WTC11 (cell line): ENCODE measurements at regions not wholly inside any gene's neighbourhood (a gene's known extent, or its start where the extent isn't known, plus 50 kb on each side); places are given as distances from the start of the nearest gene placed in this dataset.

Source experiments
- ATAC-seq: fragments of 200-7000 bp; cut with Tn5 transposase; 2 replicates; pipeline ENCODE4 v1.10.0; 2021; ENCODE audit warnings: mild to moderate bottlenecking, moderate library complexity
- CTCF ChIA-PET: fragments of 300-600 bp; sonication (Branson Sonifier 250); formaldehyde crosslinking; loops from one replicate; lab custom pipeline; 2021; ENCODE audit warnings: antibody characterized with exemption; lab: Charles Lee
- POLR2A ChIA-PET: fragments of 350-600 bp; sonication (Branson Sonifier 250); formaldehyde crosslinking; loops from one replicate; lab custom pipeline; 2021; ENCODE audit warnings: antibody characterized with exemption; lab: Charles Lee
- DNase-seq: peaks from one replicate; pipeline ENCODE4 v3.0.0; 2021; ENCODE audit warnings: low spot score
- H3K27ac Mint-ChIP-seq: 2 replicates; pipeline ENCODE4 v1.8.0; 2021; ENCODE audit warnings: mixed read lengths
- H3K27me3 Mint-ChIP-seq: 2 replicates; pipeline ENCODE4 v1.8.0; 2021; ENCODE audit warnings: low read depth, mild to moderate bottlenecking, moderate library complexity, mixed read lengths
- H3K36me3 Mint-ChIP-seq: 2 replicates; pipeline ENCODE4 v1.8.0; 2021; ENCODE audit warnings: mixed read lengths
- H3K4me1 Mint-ChIP-seq: 2 replicates; pipeline ENCODE4 v1.8.0; 2022; ENCODE audit warnings: mixed read lengths
- H3K4me3 Mint-ChIP-seq: 2 replicates; pipeline ENCODE4 v1.8.0; 2021; ENCODE audit warnings: mild to moderate bottlenecking, moderate library complexity, mixed read lengths
- H3K9me3 Mint-ChIP-seq: 2 replicates; pipeline ENCODE4 v1.8.0; 2021; ENCODE audit warnings: mixed read lengths
- AFF4 ChIP-seq: sonication (generic); formaldehyde crosslinking; IDR thresholded peaks from 2 replicates; pipeline ENCODE4 v1.8.1; 2023; ENCODE audit warnings: mild to moderate bottlenecking, missing genetic modification reagents, borderline replicate concordance
- ATF2 ChIP-seq: sonication (generic); formaldehyde crosslinking; IDR thresholded peaks from 2 replicates; pipeline ENCODE4 v1.8.1; 2022; ENCODE audit warnings: low read depth, missing genetic modification reagents, borderline replicate concordance
- CREB1 ChIP-seq: sonication (generic); formaldehyde crosslinking; IDR thresholded peaks from 2 replicates; pipeline ENCODE4 v1.8.0; 2023; ENCODE audit warnings: mild to moderate bottlenecking, missing genetic modification reagents
- HMGA2 ChIP-seq: fragments of 250-450 bp; sonication (Bioruptor Pico); IDR thresholded peaks from 2 replicates; pipeline ENCODE4 v1.4.0; 2021; ENCODE audit warnings: mild to moderate bottlenecking, moderate library complexity
- SMAD3 ChIP-seq: sonication (generic); formaldehyde crosslinking; IDR thresholded peaks from 2 replicates; pipeline ENCODE4 v1.8.0; 2022; ENCODE audit warnings: missing genetic modification reagents, mild to moderate bottlenecking, borderline replicate concordance
- SMAD4 ChIP-seq: sonication (generic); formaldehyde crosslinking; IDR thresholded peaks from 2 replicates; pipeline ENCODE4 v1.8.0; 2022; ENCODE audit warnings: mild to moderate bottlenecking, missing genetic modification reagents
- SOX15 ChIP-seq: fragments of 250-450 bp; sonication (Bioruptor Pico); IDR thresholded peaks from 2 replicates; pipeline ENCODE4 v1.9.0; 2021; ENCODE audit warnings: mild to moderate bottlenecking
- ZNF138 ChIP-seq: sonication (generic); formaldehyde crosslinking; conservative IDR thresholded peaks from 2 replicates; pipeline ENCODE4 v1.8.1; 2022; ENCODE audit warnings: mild to moderate bottlenecking, moderate library complexity, missing genetic modification reagents
- ZNF263 ChIP-seq: sonication (generic); formaldehyde crosslinking; IDR thresholded peaks from 2 replicates; pipeline ENCODE4 v1.8.1; 2022; ENCODE audit warnings: low read depth, mild to moderate bottlenecking, moderate library complexity, missing genetic modification reagents
- ZNF317 ChIP-seq: sonication (generic); formaldehyde crosslinking; IDR thresholded peaks from 2 replicates; pipeline ENCODE4 v1.8.1; 2023; ENCODE audit warnings: low read depth, mild to moderate bottlenecking, moderate library complexity, missing genetic modification reagents, borderline replicate concordance
- ZNF425 ChIP-seq: fragments of 250-450 bp; sonication (Bioruptor Pico); conservative IDR thresholded peaks from 2 replicates; pipeline ENCODE4 v1.9.0; 2021; ENCODE audit warnings: mild to moderate bottlenecking
- ZNF512 ChIP-seq: sonication (generic); formaldehyde crosslinking; IDR thresholded peaks from 2 replicates; pipeline ENCODE4 v1.8.1; 2022; ENCODE audit warnings: missing genetic modification reagents, borderline replicate concordance
- TF ChIP-seq, protein P1 (sequence below): sonication (generic); formaldehyde crosslinking; conservative IDR thresholded peaks from 2 replicates; pipeline ENCODE4 v1.8.1; 2023; ENCODE audit warnings: mild to moderate bottlenecking, low read depth, missing genetic modification reagents, moderate library complexity
- TF ChIP-seq, protein P2 (sequence below): fragments of 250-450 bp; sonication (Bioruptor Pico); IDR thresholded peaks from 2 replicates; pipeline ENCODE4 v1.8.0; 2021; ENCODE audit warnings: mild to moderate bottlenecking

DNA sequence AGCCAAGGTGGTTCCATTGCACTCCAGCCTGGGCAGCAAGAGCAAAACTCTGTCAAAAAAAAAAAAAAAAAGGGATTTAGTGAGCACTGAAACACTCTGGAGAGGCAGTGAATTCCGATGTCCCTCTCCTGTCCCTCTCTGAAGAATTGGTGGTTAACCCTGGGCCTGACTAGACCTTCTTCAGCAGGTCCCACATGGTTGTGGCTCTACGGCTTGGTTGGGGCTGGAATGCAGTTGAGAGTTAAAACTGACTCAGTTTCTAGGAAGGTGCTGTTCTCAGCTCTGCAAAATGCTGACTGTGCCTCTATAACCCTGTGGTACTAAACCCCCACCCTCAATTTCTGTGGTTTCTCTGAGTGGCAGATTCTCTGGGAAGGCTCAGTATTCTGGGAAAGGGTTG, 173.3 kb downstream of the SEC16B start:
- peaks cover 31% of the 10 kb centered on the region for H3K9me3 Mint-ChIP-seq
- no peak for TF ChIP-seq ZNF317 (CRISPR knock-in tag)
- TF ChIP-seq, protein P1, sequence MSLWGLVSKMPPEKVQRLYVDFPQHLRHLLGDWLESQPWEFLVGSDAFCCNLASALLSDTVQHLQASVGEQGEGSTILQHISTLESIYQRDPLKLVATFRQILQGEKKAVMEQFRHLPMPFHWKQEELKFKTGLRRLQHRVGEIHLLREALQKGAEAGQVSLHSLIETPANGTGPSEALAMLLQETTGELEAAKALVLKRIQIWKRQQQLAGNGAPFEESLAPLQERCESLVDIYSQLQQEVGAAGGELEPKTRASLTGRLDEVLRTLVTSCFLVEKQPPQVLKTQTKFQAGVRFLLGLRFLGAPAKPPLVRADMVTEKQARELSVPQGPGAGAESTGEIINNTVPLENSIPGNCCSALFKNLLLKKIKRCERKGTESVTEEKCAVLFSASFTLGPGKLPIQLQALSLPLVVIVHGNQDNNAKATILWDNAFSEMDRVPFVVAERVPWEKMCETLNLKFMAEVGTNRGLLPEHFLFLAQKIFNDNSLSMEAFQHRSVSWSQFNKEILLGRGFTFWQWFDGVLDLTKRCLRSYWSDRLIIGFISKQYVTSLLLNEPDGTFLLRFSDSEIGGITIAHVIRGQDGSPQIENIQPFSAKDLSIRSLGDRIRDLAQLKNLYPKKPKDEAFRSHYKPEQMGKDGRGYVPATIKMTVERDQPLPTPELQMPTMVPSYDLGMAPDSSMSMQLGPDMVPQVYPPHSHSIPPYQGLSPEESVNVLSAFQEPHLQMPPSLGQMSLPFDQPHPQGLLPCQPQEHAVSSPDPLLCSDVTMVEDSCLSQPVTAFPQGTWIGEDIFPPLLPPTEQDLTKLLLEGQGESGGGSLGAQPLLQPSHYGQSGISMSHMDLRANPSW = no peak
- peaks cover 4% of the 10 kb centered on the region; the same call in 1 of the 2 replicates for H3K27me3 Mint-ChIP-seq
- H3K27ac Mint-ChIP-seq = no peak overlapping the region
- peaks cover 21% of the 10 kb centered on the region for H3K36me3 Mint-ChIP-seq
- H3K4me3 Mint-ChIP-seq = no peak overlapping the region
- CTCF ChIA-PET = no interaction called here
- POLR2A ChIA-PET = no interaction called here
- no peak for DNase-seq
- H3K4me1 Mint-ChIP-seq = peaks cover 66% of the 10 kb centered on the region
- no peak for ATAC-seq

DNA sequence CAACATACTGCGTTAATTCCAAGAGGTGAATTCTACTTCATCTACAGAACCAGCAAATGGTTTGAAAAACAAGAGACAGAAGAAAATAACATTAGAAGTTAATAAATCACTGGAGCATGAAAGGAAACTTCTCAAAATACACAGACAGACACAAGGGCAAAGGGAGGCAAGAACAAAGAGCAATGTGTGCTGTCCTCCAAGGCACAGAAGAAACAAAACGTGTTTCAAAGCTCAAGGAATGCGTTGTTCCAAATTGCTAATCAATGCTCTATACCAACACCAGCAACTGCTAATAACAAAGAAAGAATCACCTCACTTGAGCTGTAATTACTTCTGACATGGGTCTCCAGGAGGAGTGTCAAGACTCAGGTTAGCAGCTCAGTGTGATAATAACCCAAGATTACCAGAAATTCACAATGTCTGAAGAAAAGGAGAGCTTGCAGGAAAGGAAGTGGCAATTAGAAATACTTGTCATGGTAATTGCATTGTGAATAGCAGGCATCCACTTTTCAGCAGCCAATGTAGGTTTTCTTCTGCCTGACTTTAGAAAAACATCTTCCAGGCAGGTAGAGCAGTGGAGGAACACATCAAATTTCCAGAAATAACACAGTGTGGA, 175.4 kb downstream of the SEC16B start:
- H3K27ac Mint-ChIP-seq = peak overlapping the region; percentile 87
- H3K36me3 Mint-ChIP-seq = peaks cover 16% of the 10 kb centered on the region
- peak; percentile 80 for ATAC-seq
- no peak for TF ChIP-seq HMGA2 (CRISPR knock-in tag)
- CTCF ChIA-PET = interaction anchor here (1.3 to 2.0 kb wide), 3 partner anchors 12 to 226 kb away, joined by 3 to 6 read pairs (median 5); no protein-coding TSS in a partner anchor
- DNase-seq = no peak
- POLR2A ChIA-PET = no interaction called here
- H3K9me3 Mint-ChIP-seq = peaks cover 31% of the 10 kb centered on the region
- peaks cover 4% of the 10 kb centered on the region; the same call in 1 of the 2 replicates for H3K27me3 Mint-ChIP-seq
- H3K4me3 Mint-ChIP-seq = no peak overlapping the region
- H3K4me1 Mint-ChIP-seq = peaks cover 70% of the 10 kb centered on the region

DNA sequence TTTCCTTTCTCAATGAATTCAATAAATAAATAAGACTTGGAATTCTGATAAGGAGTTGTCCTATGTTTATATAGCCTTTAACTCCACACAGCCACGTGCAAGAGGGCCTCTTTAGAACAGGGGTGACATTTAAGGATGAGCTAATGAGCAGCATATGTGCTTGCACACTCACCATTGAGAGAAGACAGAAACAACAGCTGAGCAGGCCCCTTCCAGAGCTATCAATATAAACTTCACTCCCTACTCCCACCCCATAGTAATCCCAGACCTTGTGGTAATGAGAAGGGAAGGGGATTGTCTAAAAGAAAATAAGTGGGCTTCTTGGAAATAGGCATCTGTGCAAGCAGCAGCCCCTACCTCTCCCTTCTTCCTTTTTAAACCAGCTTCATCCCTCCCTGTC, 176.0 kb downstream of the SEC16B start:
- peaks cover 11% of the 10 kb centered on the region for H3K36me3 Mint-ChIP-seq
- H3K27me3 Mint-ChIP-seq = peaks cover 4% of the 10 kb centered on the region; the same call in 1 of the 2 replicates
- DNase-seq (no peak), ATAC-seq (no peak)
- H3K4me1 Mint-ChIP-seq = peaks cover 70% of the 10 kb centered on the region
- ChIA-PET CTCF (interaction anchor here (1.3 to 2.0 kb wide), 3 partner anchors 11 to 225 kb away, joined by 3 to 6 read pairs (median 5); no protein-coding TSS in a partner anchor), POLR2A (no interaction called here)
- H3K27ac Mint-ChIP-seq = peak overlapping the region; percentile 87; the same call in 1 of the 2 replicates
- peaks cover 27% of the 10 kb centered on the region for H3K9me3 Mint-ChIP-seq
- H3K4me3 Mint-ChIP-seq = no peak overlapping the region
- TF ChIP-seq ZNF512 (CRISPR knock-in tag) = no peak
- TF ChIP-seq ZNF263 (CRISPR knock-in tag) = no peak
- no peak for TF ChIP-seq ATF2 (CRISPR knock-in tag)
- no peak for TF ChIP-seq SMAD4 (CRISPR knock-in tag)
- TF ChIP-seq SMAD3 (CRISPR knock-in tag) = no peak
- TF ChIP-seq SOX15 (CRISPR knock-in tag) = no peak
- TF ChIP-seq, protein P2, sequence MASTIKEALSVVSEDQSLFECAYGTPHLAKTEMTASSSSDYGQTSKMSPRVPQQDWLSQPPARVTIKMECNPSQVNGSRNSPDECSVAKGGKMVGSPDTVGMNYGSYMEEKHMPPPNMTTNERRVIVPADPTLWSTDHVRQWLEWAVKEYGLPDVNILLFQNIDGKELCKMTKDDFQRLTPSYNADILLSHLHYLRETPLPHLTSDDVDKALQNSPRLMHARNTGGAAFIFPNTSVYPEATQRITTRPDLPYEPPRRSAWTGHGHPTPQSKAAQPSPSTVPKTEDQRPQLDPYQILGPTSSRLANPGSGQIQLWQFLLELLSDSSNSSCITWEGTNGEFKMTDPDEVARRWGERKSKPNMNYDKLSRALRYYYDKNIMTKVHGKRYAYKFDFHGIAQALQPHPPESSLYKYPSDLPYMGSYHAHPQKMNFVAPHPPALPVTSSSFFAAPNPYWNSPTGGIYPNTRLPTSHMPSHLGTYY (CRISPR knock-in tag) = no peak
- TF ChIP-seq CREB1 (CRISPR knock-in tag) = no peak
- TF ChIP-seq ZNF138 (CRISPR knock-in tag) = no peak
- no peak for TF ChIP-seq ZNF425
- no peak for TF ChIP-seq AFF4 (CRISPR knock-in tag)
